Suprapubic skin (tissue), 4 donors: ENCODE measurements at regions not wholly inside any gene's neighbourhood (a gene's known extent, or its start where the extent isn't known, plus 50 kb on each side); places are given as distances from the start of the nearest gene placed in this dataset.

ENCODE experiments used
- DNase-seq, 2 donors: peaks; one replicate each; pipeline ENCODE4 v3.0.0-alpha.2; 2019; ENCODE audit warnings: low spot score in 2 of 2
- H3K27ac ChIP-seq: fragments of 200-600 bp; sonication (generic); one replicate; pipeline ENCODE4 v1.5.1; 2019
- H3K27me3 ChIP-seq: fragments of 200-600 bp; sonication (generic); one replicate; pipeline ENCODE4 v1.5.1; 2019
- H3K36me3 ChIP-seq: fragments of 200-600 bp; sonication (generic); one replicate; pipeline ENCODE4 v1.5.1; 2019
- H3K4me1 ChIP-seq: fragments of 200-600 bp; sonication (generic); one replicate; pipeline ENCODE4 v1.5.1; 2019
- H3K4me3 ChIP-seq: fragments of 200-600 bp; sonication (generic); one replicate; pipeline ENCODE4 v1.5.1; 2019; ENCODE audit warnings: mild to moderate bottlenecking
- H3K9me3 ChIP-seq: fragments of 200-600 bp; sonication (generic); one replicate; pipeline ENCODE4 v1.5.1; 2019
- CTCF ChIP-seq, 2 donors: fragments of 200-600 bp in 1 of 2; fragments of 450-650 bp in 1 of 2; sonication (generic) in 1 of 2; IDR thresholded peaks; one replicate each; pipeline ENCODE4 v1.5.1; 2016 to 2019; ENCODE audit warnings: antibody characterized with exemption in 2 of 2, mild to moderate bottlenecking in 1 of 2, moderate library complexity in 1 of 2
- EP300 ChIP-seq: sonication (generic); formaldehyde crosslinking; IDR thresholded peaks from one replicate; pipeline ENCODE4 v1.6.1; 2017; ENCODE audit warnings: antibody characterized with exemption
- POLR2A ChIP-seq, 2 donors: fragments of 450-650 bp; IDR thresholded peaks; one replicate each; pipeline ENCODE4 v1.6.1; 2017; ENCODE audit warnings: antibody characterized with exemption in 2 of 2, mild to moderate bottlenecking in 2 of 2, moderate library complexity in 2 of 2
- POLR2AphosphoS5 ChIP-seq, 3 donors: sonication (generic); formaldehyde crosslinking; IDR thresholded peaks; one replicate each; pipeline ENCODE4 v1.6.1; 2017; ENCODE audit warnings: antibody characterized with exemption in 3 of 3
- WGBS: methylation state at CpG from one replicate; pipeline ENCODE4 v1.1.5; 2018; 5-methylcytosine and 5-hydroxymethylcytosine counted together

GRCh38 chr12:66774929-66775328 lies 96.1 kb upstream of the GRIP1 start:
- DNase-seq: no peak
- Histone ChIP-seq H3K4me1 (no peaks in the 10 kb centered on the region), H3K27ac (no peak overlapping the region), H3K9me3 (no peaks in the 10 kb centered on the region), H3K4me3 (no peak overlapping the region), H3K27me3 (no peaks in the 10 kb centered on the region), H3K36me3 (no peaks in the 10 kb centered on the region)
- TF ChIP-seq POLR2AphosphoS5 (IDR thresholded peaks at IDR 0.05): no peak
- TF ChIP-seq CTCF (IDR thresholded peaks at IDR 0.05): no peak
- TF ChIP-seq EP300: no peak
- no peak for TF ChIP-seq POLR2A (IDR thresholded peaks at IDR 0.05)

DNA sequence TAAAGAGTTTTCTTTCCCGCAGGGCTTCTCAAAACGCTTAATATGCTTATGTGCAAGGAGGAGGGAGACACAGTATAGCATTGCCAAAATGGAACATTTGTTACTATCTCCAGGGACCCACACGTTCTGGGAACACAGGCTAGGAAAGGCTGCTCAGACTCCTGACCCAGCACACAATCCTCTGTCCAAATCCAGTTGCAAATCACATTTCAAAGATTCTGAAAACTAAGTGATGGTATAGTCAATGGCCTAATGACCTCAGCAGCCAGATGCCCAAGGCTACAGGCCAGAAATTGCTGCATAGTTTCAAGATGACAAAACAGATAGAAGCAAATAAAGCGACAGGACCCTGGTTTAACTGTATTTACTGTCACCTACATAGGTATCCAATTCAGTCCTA lies 97.0 kb upstream of the GRIP1 start:
- TF ChIP-seq CTCF (IDR thresholded peaks at IDR 0.05) (no peak), POLR2AphosphoS5 (IDR thresholded peaks at IDR 0.05) (no peak), EP300 (no peak), POLR2A (IDR thresholded peaks at IDR 0.05) (no peak)
- H3K27ac ChIP-seq: no peak overlapping the region
- H3K27me3 ChIP-seq: no peaks in the 10 kb centered on the region
- H3K4me3 ChIP-seq: no peak overlapping the region
- no peaks in the 10 kb centered on the region for H3K4me1 ChIP-seq
- DNase-seq: no peak
- H3K36me3 ChIP-seq: no peaks in the 10 kb centered on the region
- 47% methylated on average over 4 of the region's 4 CpGs for WGBS
- H3K9me3 ChIP-seq: no peaks in the 10 kb centered on the region

GRCh38 chr12:66776974-66777373 lies 98.1 kb upstream of the GRIP1 start:
- H3K36me3 ChIP-seq: no peaks in the 10 kb centered on the region
- no peak overlapping the region for H3K4me3 ChIP-seq
- no peak for DNase-seq
- H3K27me3 ChIP-seq: no peaks in the 10 kb centered on the region
- H3K9me3 ChIP-seq: no peaks in the 10 kb centered on the region
- no peak overlapping the region for H3K27ac ChIP-seq
- TF ChIP-seq EP300: no peak
- no peak for TF ChIP-seq POLR2A (IDR thresholded peaks at IDR 0.05)
- TF ChIP-seq POLR2AphosphoS5 (IDR thresholded peaks at IDR 0.05): no peak
- no peak for TF ChIP-seq CTCF (IDR thresholded peaks at IDR 0.05)
- no peaks in the 10 kb centered on the region for H3K4me1 ChIP-seq
- 63% methylated on average over 2 of the region's 2 CpGs for WGBS

DNA sequence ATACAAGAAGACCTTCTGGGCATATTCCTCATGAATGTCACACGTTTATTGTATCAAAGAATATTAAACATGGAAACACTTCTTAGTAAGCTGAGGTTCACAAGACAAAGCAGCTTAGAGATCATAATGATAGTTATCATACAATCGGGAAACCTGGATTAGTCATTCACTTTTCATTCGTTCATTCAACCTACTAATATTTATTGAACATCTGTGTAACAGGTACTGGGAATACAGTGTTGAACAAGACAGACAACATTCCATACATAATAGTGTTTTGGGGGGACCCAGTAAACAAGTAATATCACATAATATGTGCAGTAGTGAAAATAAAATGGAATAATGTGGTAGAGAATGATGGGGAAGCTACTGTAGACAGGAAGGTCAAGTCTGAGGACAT lies 100.6 kb upstream of the GRIP1 start:
- no peaks in the 10 kb centered on the region for H3K9me3 ChIP-seq
- TF ChIP-seq POLR2A (IDR thresholded peaks at IDR 0.05) (no peak), CTCF (IDR thresholded peaks at IDR 0.05) (no peak), EP300 (no peak), POLR2AphosphoS5 (IDR thresholded peaks at IDR 0.05) (no peak)
- H3K4me1 ChIP-seq: no peaks in the 10 kb centered on the region
- DNase-seq: no peak
- H3K27ac ChIP-seq: no peak overlapping the region
- 49% methylated on average over 3 of the region's 3 CpGs for WGBS
- no peak overlapping the region for H3K4me3 ChIP-seq
- H3K36me3 ChIP-seq: no peaks in the 10 kb centered on the region
- no peaks in the 10 kb centered on the region for H3K27me3 ChIP-seq

- Histone ChIP-seq H3K9me3 (no peaks in the 10 kb centered on the region), H3K4me3 (no peak overlapping the region), H3K27ac (no peak overlapping the region), H3K27me3 (no peaks in the 10 kb centered on the region), H3K4me1 (no peaks in the 10 kb centered on the region), H3K36me3 (no peaks in the 10 kb centered on the region)
- TF ChIP-seq CTCF (IDR thresholded peaks at IDR 0.05): no peak
- no peak for TF ChIP-seq POLR2AphosphoS5 (IDR thresholded peaks at IDR 0.05)
- TF ChIP-seq EP300: no peak
- no peak for TF ChIP-seq POLR2A (IDR thresholded peaks at IDR 0.05)
- no peak for DNase-seq
- WGBS: 74% methylated on average over 4 of the region's 4 CpGs
These were observed 107.8 kb upstream of the GRIP1 start for GRCh38 chr12:66786531-66787308.
